ENCODE measurements at regions not wholly inside any gene's neighbourhood (a gene's known extent, or its start where the extent isn't known, plus 50 kb on each side); places are given as distances from the start of the nearest gene placed in this dataset.

DNA sequence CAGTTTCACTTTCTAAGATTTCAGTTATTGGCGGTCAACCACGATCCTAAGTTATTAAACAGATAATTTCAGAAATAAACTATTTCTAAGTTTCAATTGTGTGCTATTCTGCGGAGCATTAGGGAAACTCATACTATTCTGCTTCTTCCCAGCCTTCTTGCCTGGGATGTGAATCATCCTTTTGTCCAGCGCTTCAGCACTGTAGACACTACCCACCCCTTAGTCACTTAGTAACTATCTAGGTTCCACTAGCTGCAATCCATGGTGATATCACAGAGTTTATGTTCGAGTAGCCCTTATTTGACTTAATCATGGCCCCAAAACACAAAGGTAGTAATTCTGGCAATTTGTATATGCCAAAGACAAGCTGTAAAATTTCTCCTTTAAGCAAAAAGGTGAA is 279.9 kb upstream of the ADAMTS5 start:
- TF ChIP-seq EZH2 (IDR thresholded peaks at IDR 0.05; ENCODE audit: insufficient read depth, poor library complexity, severe bottlenecking) (no peak), EZH2phosphoT487 (IDR thresholded peaks at IDR 0.05; ENCODE audit: insufficient read depth, low read depth) (no peak)

Data from GM23248 (cell line).